SU-DHL-6 (cell line): ENCODE measurements at regions not wholly inside any gene's neighbourhood (a gene's known extent, or its start where the extent isn't known, plus 50 kb on each side); places are given as distances from the start of the nearest gene placed in this dataset.

Experiments used
- CTCF ChIP-seq: fragments of 200-600 bp; sonication (generic); IDR thresholded peaks from one replicate; pipeline ENCODE4 v1.5.1; 2017; ENCODE audit warnings: antibody characterized with exemption, mild to moderate bottlenecking, low read length, moderate library complexity; ENCODE audit not compliant: insufficient read depth, poor library complexity, severe bottlenecking
- EZH2phosphoT487 ChIP-seq: fragments of 200-600 bp; sonication (generic), shearing (Covaris generic); conservative IDR thresholded peaks from 2 replicates; pipeline ENCODE4 v1.6.1; 2018; ENCODE audit warnings: mild to moderate bottlenecking, antibody characterized with exemption, low read length, moderate library complexity, mixed read lengths

- TF ChIP-seq CTCF = no peak
- TF ChIP-seq EZH2phosphoT487 = no peak
Observed at GRCh38 chr3:62961874-62962556, 86.8 kb upstream of the CADPS start.
